Calu3 (cell line): ENCODE measurements at regions not wholly inside any gene's neighbourhood (a gene's known extent, or its start where the extent isn't known, plus 50 kb on each side); places are given as distances from the start of the nearest gene placed in this dataset.
"Not testable (repeated sequence)": the region's sequence is repeated elsewhere in the genome, so short reads cannot be mapped to it uniquely, and the experiment has no call there.

ENCODE experiments used
- BruUV-seq: library from RNA; stranded (reverse); fragments of 400-500 nt; replicated peaks from 2 replicates; lab custom pipeline; 2021; lab: Mats Ljungman, UMichigan
- CTCF ChIA-PET: fragments of 300-600 bp; sonication (Branson Sonifier 250); formaldehyde crosslinking; loops from one replicate; lab custom pipeline; 2022; ENCODE audit warnings: antibody characterized with exemption; lab: Charles Lee
- DNase-seq: peaks from one replicate; pipeline ENCODE4 v3.0.0; 2022
- H3K27ac Mint-ChIP-seq: one replicate; pipeline ENCODE4 v1.8.0; 2022; ENCODE audit warnings: mixed read lengths; ENCODE audit not compliant: unreplicated experiment
- H3K27me3 Mint-ChIP-seq: one replicate; pipeline ENCODE4 v1.8.0; 2022; ENCODE audit warnings: mixed read lengths; ENCODE audit not compliant: unreplicated experiment
- H3K36me3 Mint-ChIP-seq: one replicate; pipeline ENCODE4 v1.8.0; 2022; ENCODE audit warnings: mild to moderate bottlenecking, moderate library complexity, mixed read lengths; ENCODE audit not compliant: insufficient read depth, unreplicated experiment
- H3K4me1 Mint-ChIP-seq: one replicate; pipeline ENCODE4 v1.8.0; 2022; ENCODE audit warnings: mild to moderate bottlenecking, low read depth, mixed read lengths; ENCODE audit not compliant: unreplicated experiment
- H3K4me3 Mint-ChIP-seq: one replicate; pipeline ENCODE4 v1.8.0; 2022; ENCODE audit warnings: mild to moderate bottlenecking, low read depth, moderate library complexity, mixed read lengths; ENCODE audit not compliant: unreplicated experiment
- H3K9me3 Mint-ChIP-seq: one replicate; pipeline ENCODE4 v1.8.0; 2022; ENCODE audit warnings: low read depth, mixed read lengths; ENCODE audit not compliant: unreplicated experiment
- CTCF ChIP-seq: fragments of 200-600 bp; IDR thresholded peaks from one replicate; pipeline ENCODE4 v1.8.0; 2022; ENCODE audit warnings: antibody characterized with exemption; ENCODE audit not compliant: unreplicated experiment
- intact Hi-C: fragments of 100-400 bp; cut with micrococcal nuclease; formaldehyde crosslinking; loops from one replicate; pipeline ENCODE4 v1.10.0; 2022; ENCODE audit not compliant: unreplicated experiment

DNA sequence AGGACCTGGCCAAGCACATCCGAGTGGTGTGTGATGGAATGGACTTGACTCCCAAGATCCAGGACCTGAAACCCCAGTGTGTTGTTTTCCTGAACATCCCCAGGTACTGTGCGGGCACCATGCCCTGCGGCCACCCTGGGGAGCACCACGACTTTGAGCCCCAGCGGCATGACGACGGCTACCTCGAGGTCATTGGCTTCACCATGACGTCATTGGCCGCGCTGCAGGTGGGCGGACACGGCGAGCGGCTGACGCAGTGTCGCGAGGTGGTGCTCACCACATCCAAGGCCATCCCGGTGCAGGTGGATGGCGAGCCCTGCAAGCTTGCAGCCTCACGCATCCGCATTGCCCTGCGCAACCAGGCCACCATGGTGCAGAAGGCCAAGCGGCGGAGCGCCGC lies 90.2 kb downstream of the LACC1 start:
- DNase-seq, H3K4me1 Mint-ChIP-seq, H3K9me3 Mint-ChIP-seq, H3K27me3 Mint-ChIP-seq, H3K27ac Mint-ChIP-seq, CTCF ChIA-PET, intact Hi-C loops, H3K36me3 Mint-ChIP-seq, H3K4me3 Mint-ChIP-seq, BruUV-seq: not testable (repeated sequence)

GRCh38 chr13:43970520-43971242 lies 91.0 kb downstream of the LACC1 start:
- not testable (repeated sequence) for H3K9me3 Mint-ChIP-seq, H3K27ac Mint-ChIP-seq

DNA sequence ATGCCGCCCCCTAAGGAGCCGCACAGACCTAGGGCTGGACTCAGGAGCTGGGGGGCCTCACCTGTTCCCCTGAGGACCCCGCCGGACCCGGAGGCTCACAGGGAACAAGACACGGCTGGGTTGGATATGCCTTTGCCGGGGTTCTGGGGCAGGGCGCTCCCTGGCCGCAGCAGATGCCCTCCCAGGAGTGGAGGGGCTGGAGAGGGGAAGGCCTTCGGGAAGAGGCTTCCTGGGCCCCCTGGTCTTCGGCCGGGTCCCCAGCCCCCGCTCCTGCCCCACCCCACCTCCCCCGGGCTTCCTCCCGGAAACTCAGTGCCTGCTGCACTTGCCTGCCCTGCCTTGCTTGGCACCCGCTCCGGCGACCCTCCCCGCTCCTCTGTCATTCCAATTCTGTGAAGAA lies 91.6 kb downstream of the LACC1 start:
- BruUV-seq, H3K27me3 Mint-ChIP-seq, intact Hi-C loops, H3K27ac Mint-ChIP-seq, H3K4me1 Mint-ChIP-seq, DNase-seq, H3K9me3 Mint-ChIP-seq, H3K36me3 Mint-ChIP-seq, CTCF ChIA-PET, H3K4me3 Mint-ChIP-seq: not testable (repeated sequence)

More at GRCh38 chr13:43970520-43971242, 91.0 kb downstream of the LACC1 start:
- intact Hi-C loops, CTCF ChIA-PET, H3K27me3 Mint-ChIP-seq, H3K36me3 Mint-ChIP-seq, DNase-seq, H3K4me3 Mint-ChIP-seq, BruUV-seq, H3K4me1 Mint-ChIP-seq: not testable (repeated sequence)

DNA sequence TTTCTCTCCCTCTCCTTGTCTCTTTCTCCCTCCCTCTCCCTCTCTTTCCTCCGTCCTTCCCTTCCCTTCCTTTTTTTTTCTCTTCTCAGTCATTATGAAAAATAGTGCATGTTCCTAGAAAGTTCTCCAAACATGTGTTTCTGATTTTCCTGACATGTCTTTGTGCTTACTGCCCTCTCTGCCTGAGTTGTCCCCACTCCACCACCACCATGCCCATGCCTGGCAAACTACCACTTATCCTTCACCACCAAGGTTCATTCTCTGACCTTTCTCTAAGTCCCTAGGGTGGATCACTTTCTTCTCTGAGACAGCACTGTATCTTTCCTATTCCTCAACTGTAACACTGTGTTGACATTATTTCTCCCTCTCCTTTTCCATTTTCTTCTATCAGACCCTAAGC lies 98.2 kb downstream of the LACC1 start:
- BruUV-seq = no TSS peak
- Mint-ChIP-seq H3K9me3 (peaks cover 3% of the 10 kb centered on the region), H3K4me3 (no peak overlapping the region), H3K27me3 (peaks cover 33% of the 10 kb centered on the region), H3K27ac (no peak overlapping the region), H3K36me3 (no peaks in the 10 kb centered on the region), H3K4me1 (no peaks in the 10 kb centered on the region)
- TF ChIP-seq CTCF = no peak
- DNase-seq = no peak
- CTCF ChIA-PET = no interaction called here
- intact Hi-C loops = no loop called here

DNA sequence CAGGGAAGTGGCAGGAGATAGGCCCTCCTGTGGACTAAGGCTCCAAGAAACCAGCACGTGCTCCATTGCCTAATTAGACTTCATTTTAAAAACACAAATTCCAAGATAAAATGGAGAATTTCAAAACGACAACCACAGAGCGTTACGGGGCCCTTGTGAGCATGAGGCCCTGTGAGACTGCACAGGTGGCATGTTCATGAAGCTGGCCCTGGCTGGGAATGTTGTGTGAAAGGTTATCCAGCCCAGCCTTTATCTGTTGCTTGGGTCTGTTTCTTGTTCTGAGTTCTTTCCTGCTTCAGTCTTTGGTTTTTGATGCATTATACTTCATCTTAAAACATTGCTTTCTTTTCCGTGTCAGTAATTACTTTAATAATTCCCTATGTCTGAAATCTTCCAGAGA lies 99.0 kb downstream of the LACC1 start:
- Mint-ChIP-seq H3K27ac (no peak overlapping the region), H3K36me3 (no peaks in the 10 kb centered on the region), H3K4me3 (no peak overlapping the region), H3K4me1 (no peaks in the 10 kb centered on the region), H3K27me3 (peaks cover 33% of the 10 kb centered on the region), H3K9me3 (peaks cover 3% of the 10 kb centered on the region)
- no peak for DNase-seq
- CTCF ChIA-PET = no interaction called here
- intact Hi-C loops = no loop called here
- BruUV-seq = no TSS peak
- TF ChIP-seq CTCF = no peak

- CTCF ChIA-PET = no interaction called here
- intact Hi-C loops = no loop called here
- Mint-ChIP-seq H3K4me1 (no peaks in the 10 kb centered on the region), H3K4me3 (no peak overlapping the region), H3K36me3 (no peaks in the 10 kb centered on the region), H3K27me3 (peaks cover 33% of the 10 kb centered on the region), H3K9me3 (peaks cover 3% of the 10 kb centered on the region), H3K27ac (no peak overlapping the region)
- no TSS peak for BruUV-seq
- no peak for TF ChIP-seq CTCF
- DNase-seq = no peak
Observed at GRCh38 chr13:43979492-43979891, 99.8 kb downstream of the LACC1 start.
